GM06990 (cell line): ENCODE measurements at regions not wholly inside any gene's neighbourhood (a gene's known extent, or its start where the extent isn't known, plus 50 kb on each side); places are given as distances from the start of the nearest gene placed in this dataset.

Source experiments
- DNase-seq: peaks from one replicate; pipeline ENCODE4 v3.0.0-alpha.2; 2011; ENCODE audit not compliant: insufficient read length; ENCODE audit errors: extremely low read depth
- H3K27me3 ChIP-seq: replicated peaks from 2 replicates; pipeline ENCODE4 v1.6.0; 2011; ENCODE audit warnings: low read length; ENCODE audit not compliant: control insufficient read depth, insufficient read depth
- H3K36me3 ChIP-seq: 2 replicates; pipeline ENCODE4 v1.5.1; 2011; ENCODE audit warnings: low read length; ENCODE audit not compliant: control insufficient read depth, insufficient read depth
- H3K4me3 ChIP-seq: replicated peaks from 2 replicates; pipeline ENCODE4 v1.5.1; 2011; ENCODE audit warnings: low read depth, mild to moderate bottlenecking, control low read depth, low read length
- TF ChIP-seq, protein P1 (sequence below): IDR thresholded peaks from 2 replicates; pipeline ENCODE4 v1.5.1; 2011; ENCODE audit warnings: low read length, control low read depth, mild to moderate bottlenecking, inconsistent platforms; ENCODE audit not compliant: insufficient read depth, poor library complexity, severe bottlenecking

DNA sequence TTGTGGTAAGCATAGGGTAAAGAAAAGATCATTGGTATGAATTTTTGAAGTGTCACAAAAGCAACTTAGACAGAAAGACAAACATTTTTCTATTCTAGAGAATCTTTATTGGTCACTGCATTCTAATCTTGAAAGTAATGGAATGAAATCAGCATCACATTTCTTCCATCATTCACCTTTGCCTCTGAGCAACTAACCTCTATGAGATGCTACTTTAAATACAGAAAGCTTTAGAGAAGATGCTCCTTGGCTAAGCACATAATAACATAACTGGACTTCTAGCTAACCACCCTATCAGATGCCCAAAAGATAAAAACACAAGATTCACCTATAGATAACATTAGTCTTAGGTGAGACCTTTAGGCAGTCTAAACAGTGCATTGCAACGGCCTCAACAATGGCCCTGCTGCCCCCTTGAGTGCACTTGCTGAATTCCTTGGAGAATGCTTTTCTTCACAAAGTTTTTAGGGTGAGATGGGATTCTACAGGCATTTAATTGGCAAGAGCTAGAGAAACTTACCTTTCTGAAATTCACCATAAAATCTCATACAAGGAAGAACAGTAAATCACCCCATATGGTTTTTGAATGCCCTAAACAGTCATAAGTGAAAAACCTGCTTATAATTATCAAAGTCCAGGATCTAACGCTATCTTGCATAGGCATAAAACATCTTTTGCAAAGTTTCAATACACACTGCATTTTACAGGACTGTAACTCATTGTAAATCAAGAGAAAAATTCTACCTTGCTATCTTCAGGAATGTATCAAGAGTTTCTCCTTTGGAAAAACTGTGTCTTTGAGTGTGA, 791.3 kb upstream of the CHAC2 start:
- TF ChIP-seq, protein P1, sequence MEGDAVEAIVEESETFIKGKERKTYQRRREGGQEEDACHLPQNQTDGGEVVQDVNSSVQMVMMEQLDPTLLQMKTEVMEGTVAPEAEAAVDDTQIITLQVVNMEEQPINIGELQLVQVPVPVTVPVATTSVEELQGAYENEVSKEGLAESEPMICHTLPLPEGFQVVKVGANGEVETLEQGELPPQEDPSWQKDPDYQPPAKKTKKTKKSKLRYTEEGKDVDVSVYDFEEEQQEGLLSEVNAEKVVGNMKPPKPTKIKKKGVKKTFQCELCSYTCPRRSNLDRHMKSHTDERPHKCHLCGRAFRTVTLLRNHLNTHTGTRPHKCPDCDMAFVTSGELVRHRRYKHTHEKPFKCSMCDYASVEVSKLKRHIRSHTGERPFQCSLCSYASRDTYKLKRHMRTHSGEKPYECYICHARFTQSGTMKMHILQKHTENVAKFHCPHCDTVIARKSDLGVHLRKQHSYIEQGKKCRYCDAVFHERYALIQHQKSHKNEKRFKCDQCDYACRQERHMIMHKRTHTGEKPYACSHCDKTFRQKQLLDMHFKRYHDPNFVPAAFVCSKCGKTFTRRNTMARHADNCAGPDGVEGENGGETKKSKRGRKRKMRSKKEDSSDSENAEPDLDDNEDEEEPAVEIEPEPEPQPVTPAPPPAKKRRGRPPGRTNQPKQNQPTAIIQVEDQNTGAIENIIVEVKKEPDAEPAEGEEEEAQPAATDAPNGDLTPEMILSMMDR = peak; percentile 12
- H3K4me3 ChIP-seq = no peak overlapping the region
- DNase-seq = no peak
- H3K36me3 ChIP-seq = no peaks in the 10 kb centered on the region
- H3K27me3 ChIP-seq = no peaks in the 10 kb centered on the region

DNA sequence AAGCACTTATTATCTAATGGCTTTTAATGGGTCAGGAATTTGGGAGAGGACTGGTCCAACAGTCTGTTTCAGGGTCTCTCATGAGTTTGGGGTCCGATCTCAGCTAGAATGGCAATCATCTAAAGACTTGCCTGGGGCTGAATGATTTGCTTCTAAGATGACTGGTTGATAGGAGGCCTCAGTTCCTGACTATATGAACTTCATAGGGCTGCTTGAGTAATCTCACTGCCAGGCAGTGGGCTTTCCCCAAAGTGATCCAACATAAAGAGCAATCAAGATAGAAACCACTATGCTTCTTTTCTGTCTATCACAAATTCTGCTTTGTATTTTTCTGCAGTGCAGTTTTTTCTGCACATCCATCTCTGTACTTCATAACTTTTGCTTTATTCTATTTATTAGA, 793.5 kb upstream of the CHAC2 start:
- Histone ChIP-seq H3K36me3 (no peaks in the 10 kb centered on the region), H3K27me3 (no peaks in the 10 kb centered on the region), H3K4me3 (no peak overlapping the region)
- no peak for DNase-seq
- TF ChIP-seq, protein P1 = no peak

- no peaks in the 10 kb centered on the region for H3K36me3 ChIP-seq
- no peak overlapping the region for H3K4me3 ChIP-seq
- TF ChIP-seq, protein P1 = no peak
- H3K27me3 ChIP-seq = no peaks in the 10 kb centered on the region
- no peak for DNase-seq
Measured at GRCh38 chr2:52970642-52971041, 797.0 kb upstream of the CHAC2 start.

DNA sequence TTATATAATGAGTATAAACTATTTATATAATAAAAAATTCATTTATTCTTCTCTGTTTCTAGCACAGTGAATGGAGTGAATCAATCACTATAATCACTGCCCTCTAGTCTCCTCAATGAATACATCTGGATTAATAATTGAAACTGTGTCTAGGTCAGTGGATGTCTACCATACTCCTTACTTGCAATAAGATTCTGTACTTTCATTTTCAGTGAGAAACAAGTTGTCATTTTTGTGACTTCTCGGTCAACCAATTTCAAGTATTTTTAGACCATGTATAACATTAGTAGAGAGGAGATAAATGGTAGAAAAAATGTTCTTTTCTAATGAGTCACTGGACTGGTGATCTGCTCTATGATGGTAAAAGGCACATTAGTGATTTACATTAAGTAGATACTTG, 799.6 kb upstream of the CHAC2 start:
- no peak for DNase-seq
- TF ChIP-seq, protein P1 = no peak
- no peak overlapping the region for H3K4me3 ChIP-seq
- H3K36me3 ChIP-seq = no peaks in the 10 kb centered on the region
- no peaks in the 10 kb centered on the region for H3K27me3 ChIP-seq

GRCh38 chr2:52964916-52965530, 802.6 kb upstream of the CHAC2 start:
- DNase-seq = no peak
- Histone ChIP-seq H3K4me3 (no peak overlapping the region), H3K27me3 (no peaks in the 10 kb centered on the region), H3K36me3 (no peaks in the 10 kb centered on the region)
- TF ChIP-seq, protein P1 = no peak

DNA sequence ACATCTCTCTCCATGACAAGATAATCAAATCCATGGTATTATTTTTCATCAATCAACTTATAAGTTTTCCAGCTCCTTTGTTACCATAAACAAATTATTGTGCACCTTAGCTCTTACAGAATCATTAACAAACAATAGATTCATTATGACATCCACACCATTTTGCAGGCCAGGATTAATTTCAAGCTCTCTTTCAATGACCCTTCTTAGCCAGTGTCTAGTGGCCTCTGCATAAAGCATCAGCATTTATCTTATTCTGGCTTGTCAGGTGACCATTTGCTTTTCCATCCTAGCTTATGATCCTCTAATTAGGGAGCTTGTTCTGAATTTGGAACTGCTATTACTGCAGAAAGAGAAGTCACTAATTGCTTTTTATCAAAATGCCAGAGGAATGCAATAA, 806.2 kb upstream of the CHAC2 start:
- DNase-seq = no peak
- no peaks in the 10 kb centered on the region for H3K36me3 ChIP-seq
- no peak overlapping the region for H3K4me3 ChIP-seq
- TF ChIP-seq, protein P1 = no peak
- no peaks in the 10 kb centered on the region for H3K27me3 ChIP-seq
